ENCODE measurements at regions not wholly inside any gene's neighbourhood (a gene's known extent, or its start where the extent isn't known, plus 50 kb on each side); places are given as distances from the start of the nearest gene placed in this dataset.

DNA sequence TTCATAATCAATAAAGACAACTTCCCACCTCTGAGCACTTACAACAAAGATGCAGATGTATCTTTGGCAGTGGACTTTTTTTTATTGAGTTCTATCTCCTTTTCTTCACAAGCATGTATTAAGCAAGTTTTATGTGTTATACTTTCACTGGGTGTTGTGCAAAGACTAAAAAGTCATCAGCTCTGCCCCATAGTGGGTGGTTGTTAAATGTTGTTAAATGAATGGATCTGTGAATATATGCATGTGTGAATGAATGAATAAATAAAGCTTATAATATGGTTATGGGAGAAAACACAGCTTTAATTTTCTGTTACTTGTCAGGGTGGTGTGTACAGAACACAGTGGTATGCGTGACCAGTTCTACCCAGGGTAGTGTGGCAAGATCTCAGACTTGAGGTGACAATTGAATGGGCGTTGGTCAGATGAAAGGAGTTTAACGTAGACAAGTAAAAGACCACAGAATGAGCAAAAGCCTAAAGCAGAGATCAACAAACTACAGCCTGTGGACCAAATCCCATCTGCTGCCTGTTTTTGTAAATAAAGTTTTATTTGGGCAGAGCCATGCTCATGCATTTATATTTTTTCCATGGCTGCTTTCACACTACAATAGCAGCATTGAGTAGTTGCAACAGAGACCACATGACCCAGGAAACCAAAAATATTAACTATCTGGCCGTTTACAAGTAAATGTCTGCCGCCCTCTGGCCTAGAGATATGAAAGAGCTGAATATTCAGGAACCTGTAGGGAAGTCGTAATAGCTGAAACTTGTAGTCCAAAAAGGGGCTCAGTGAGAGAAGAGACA, 207.4 kb upstream of the EEA1 start:
- Histone ChIP-seq H3K36me3 (ENCODE audit: control insufficient read depth, insufficient read depth, low read length) (no peaks in the 10 kb centered on the region), H3K27me3 (ENCODE audit: control insufficient read depth, insufficient read depth, low read length) (no peaks in the 10 kb centered on the region), H3K4me3 (ENCODE audit: low read depth, low read length) (no peak overlapping the region)
- DNase-seq (ENCODE audit: low read depth) = no peak
- TF ChIP-seq, protein P1, sequence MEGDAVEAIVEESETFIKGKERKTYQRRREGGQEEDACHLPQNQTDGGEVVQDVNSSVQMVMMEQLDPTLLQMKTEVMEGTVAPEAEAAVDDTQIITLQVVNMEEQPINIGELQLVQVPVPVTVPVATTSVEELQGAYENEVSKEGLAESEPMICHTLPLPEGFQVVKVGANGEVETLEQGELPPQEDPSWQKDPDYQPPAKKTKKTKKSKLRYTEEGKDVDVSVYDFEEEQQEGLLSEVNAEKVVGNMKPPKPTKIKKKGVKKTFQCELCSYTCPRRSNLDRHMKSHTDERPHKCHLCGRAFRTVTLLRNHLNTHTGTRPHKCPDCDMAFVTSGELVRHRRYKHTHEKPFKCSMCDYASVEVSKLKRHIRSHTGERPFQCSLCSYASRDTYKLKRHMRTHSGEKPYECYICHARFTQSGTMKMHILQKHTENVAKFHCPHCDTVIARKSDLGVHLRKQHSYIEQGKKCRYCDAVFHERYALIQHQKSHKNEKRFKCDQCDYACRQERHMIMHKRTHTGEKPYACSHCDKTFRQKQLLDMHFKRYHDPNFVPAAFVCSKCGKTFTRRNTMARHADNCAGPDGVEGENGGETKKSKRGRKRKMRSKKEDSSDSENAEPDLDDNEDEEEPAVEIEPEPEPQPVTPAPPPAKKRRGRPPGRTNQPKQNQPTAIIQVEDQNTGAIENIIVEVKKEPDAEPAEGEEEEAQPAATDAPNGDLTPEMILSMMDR (IDR thresholded peaks at IDR 0.05; ENCODE audit: insufficient read depth, low read length, poor library complexity, severe bottlenecking) = no peak

DNA sequence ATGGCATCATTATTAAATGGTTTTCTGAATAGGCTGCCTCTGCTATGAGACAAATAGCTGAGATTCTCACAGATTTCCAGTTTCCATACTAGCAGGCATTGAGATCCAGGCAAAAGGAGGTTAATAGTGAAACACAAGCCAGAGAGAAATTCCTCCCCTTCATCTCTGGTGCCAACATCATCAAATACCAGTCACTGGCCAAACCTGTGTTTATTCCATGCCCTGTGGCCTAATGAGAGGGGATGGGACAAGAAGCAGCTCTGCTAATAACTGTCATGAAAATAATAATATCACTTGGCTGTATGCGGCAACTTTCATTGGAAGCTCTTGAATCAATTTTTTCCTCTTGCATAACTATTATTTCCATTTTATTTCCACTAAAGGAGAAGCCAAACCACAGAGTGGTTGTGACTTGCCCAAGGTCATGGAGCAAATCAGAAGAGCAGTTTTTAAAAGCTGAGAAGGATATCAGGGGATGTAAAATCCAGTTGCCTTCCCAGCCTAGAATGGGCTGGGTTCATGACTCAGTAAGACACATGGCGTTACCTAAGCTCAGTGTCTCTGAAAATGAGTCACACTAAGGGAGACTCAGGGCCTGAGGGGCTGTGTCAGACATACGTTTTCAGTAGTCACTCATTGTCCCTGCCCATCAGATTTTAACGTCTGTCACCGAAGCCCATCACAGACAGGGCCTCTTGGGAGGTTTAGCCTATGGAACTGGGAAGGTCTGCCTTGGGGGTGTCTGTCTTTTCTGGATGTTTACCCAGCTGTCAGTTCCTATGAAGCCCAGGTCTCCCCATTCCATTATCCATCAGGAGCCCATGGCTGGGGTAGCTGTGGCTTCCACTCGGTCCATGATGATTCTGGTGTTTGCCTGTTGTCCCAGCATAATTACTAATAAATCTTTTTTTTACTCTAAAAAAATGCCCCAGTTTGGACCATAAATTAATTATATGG, 208.8 kb upstream of the EEA1 start:
- Histone ChIP-seq H3K27me3 (ENCODE audit: control insufficient read depth, insufficient read depth, low read length) (no peaks in the 10 kb centered on the region), H3K4me3 (ENCODE audit: low read depth, low read length) (no peak overlapping the region), H3K36me3 (ENCODE audit: control insufficient read depth, insufficient read depth, low read length) (no peaks in the 10 kb centered on the region)
- DNase-seq (ENCODE audit: low read depth) = peak; percentile 70
- TF ChIP-seq, protein P1 (IDR thresholded peaks at IDR 0.05; ENCODE audit: insufficient read depth, low read length, poor library complexity, severe bottlenecking) = no peak

DNA sequence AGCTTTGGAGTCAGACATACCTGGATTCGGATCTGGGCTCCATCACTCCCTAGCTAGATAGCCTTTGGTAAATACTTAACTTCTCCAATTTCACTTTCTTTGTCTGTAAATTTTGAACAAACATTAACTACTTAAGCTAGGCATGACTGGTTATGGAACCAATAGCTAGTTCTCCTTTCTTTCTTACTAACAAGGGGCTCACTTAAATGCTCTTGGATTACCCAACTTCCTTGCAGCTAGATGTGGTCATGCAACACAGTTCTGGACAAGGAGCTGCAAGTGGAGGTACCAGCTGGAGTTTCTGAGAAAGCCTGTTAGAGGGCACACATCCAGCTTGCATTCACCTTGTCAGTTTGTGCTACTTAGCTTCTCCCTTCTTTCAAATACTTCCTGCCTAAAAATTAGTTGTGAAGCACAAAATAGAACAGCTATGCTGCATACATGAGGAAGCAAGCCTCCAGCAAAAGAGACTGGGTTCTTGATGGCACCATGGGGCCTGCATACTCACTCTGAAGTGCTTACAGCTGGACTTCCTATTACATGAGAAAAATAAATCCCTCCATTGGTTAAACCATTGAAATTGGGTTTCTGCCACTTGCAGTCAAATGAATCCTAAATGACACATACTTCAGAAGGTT, 210.1 kb upstream of the EEA1 start:
- peak overlapping the region; percentile 4 for H3K4me3 ChIP-seq (ENCODE audit: low read depth, low read length)
- no peaks in the 10 kb centered on the region for H3K27me3 ChIP-seq (ENCODE audit: control insufficient read depth, insufficient read depth, low read length)
- H3K36me3 ChIP-seq (ENCODE audit: control insufficient read depth, insufficient read depth, low read length) = no peaks in the 10 kb centered on the region
- DNase-seq (ENCODE audit: low read depth) = peak; percentile 71
- TF ChIP-seq, protein P1 (IDR thresholded peaks at IDR 0.05; ENCODE audit: insufficient read depth, low read length, poor library complexity, severe bottlenecking) = no peak

DNA sequence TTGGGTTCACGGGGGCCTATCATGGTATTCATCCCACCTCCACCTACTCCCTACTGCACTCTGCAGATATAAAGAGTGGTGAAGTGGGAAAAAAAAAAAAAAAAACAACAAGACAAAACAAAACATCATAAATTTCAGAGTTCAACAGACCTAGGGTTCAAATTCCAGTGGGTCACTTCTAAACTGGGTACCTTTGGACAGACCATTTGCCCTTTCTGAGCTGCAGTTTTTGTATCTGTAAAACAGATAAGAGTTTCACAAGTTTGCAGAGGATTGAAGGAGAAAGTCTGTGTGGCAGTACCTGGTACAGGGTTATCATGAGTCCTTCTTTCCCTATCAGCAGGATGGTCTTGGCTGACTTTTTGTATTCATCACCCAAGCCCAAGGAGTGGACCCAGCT, 211.2 kb upstream of the EEA1 start:
- no peaks in the 10 kb centered on the region for H3K36me3 ChIP-seq (ENCODE audit: control insufficient read depth, insufficient read depth, low read length)
- TF ChIP-seq, protein P1 (IDR thresholded peaks at IDR 0.05; ENCODE audit: insufficient read depth, low read length, poor library complexity, severe bottlenecking) = no peak
- no peaks in the 10 kb centered on the region for H3K27me3 ChIP-seq (ENCODE audit: control insufficient read depth, insufficient read depth, low read length)
- H3K4me3 ChIP-seq (ENCODE audit: low read depth, low read length) = no peak overlapping the region
- DNase-seq (ENCODE audit: low read depth) = no peak

DNA sequence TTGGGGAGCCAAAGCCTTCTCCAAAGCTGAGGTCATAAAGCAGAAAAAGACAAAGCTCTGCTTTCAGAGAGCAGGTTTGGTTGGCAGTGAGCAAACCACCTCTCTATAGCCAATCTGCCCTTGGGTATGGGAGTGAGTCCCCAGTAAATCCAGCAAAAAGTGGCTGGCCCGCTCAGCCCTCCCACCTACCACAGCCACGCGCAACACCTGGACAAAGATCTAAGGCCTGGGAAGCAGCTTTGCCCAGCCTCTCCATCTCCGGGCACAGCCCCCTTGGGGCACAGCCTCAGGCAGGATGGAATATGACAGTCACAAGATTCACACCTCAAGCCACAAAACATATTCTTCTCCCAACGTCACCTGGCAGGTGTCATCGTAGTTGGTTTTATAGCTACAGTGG, 211.7 kb upstream of the EEA1 start:
- no peak overlapping the region for H3K4me3 ChIP-seq (ENCODE audit: low read depth, low read length)
- H3K36me3 ChIP-seq (ENCODE audit: control insufficient read depth, insufficient read depth, low read length) = no peaks in the 10 kb centered on the region
- TF ChIP-seq, protein P1 (IDR thresholded peaks at IDR 0.05; ENCODE audit: insufficient read depth, low read length, poor library complexity, severe bottlenecking) = no peak
- no peak for DNase-seq (ENCODE audit: low read depth)
- no peaks in the 10 kb centered on the region for H3K27me3 ChIP-seq (ENCODE audit: control insufficient read depth, insufficient read depth, low read length)

Measured in kidney epithelial cell (primary cell).